Loucy (cell line): ENCODE measurements at regions not wholly inside any gene's neighbourhood (a gene's known extent, or its start where the extent isn't known, plus 50 kb on each side); places are given as distances from the start of the nearest gene placed in this dataset.

Experiments
- H2AFZ ChIP-seq: fragments of 200-600 bp; sonication (generic); 2 replicates; pipeline ENCODE4 v1.6.0; 2016; ENCODE audit warnings: antibody characterized with exemption, mild to moderate bottlenecking, low read length, moderate library complexity
- H3F3A ChIP-seq: fragments of 200-600 bp; 2 replicates; pipeline ENCODE4 v1.6.0; 2016; ENCODE audit warnings: antibody characterized with exemption, low read depth, mild to moderate bottlenecking
- H3K27me3 ChIP-seq: fragments of 200-600 bp; sonication (generic); 2 replicates; pipeline ENCODE4 v1.6.1; 2014; ENCODE audit warnings: low read length, mild to moderate bottlenecking; ENCODE audit not compliant: insufficient read depth, poor library complexity, severe bottlenecking
- H3K36me3 ChIP-seq: fragments of 200-600 bp; sonication (generic); 2 replicates; pipeline ENCODE4 v1.6.1; 2016; ENCODE audit warnings: low read length; ENCODE audit not compliant: insufficient read depth
- H3K4me1 ChIP-seq: fragments of 200-600 bp; sonication (generic); 2 replicates; pipeline ENCODE4 v1.5.1; 2014; ENCODE audit warnings: low read length, mild to moderate bottlenecking; ENCODE audit not compliant: insufficient read depth, poor library complexity, severe bottlenecking
- H3K4me2 ChIP-seq: fragments of 200-600 bp; sonication (generic); 2 replicates; pipeline ENCODE4 v1.6.0; 2014; ENCODE audit warnings: antibody characterized with exemption, low read length, low read depth, mild to moderate bottlenecking; ENCODE audit not compliant: poor library complexity, severe bottlenecking
- H3K4me3 ChIP-seq: fragments of 200-600 bp; sonication (generic); 2 replicates; pipeline ENCODE4 v1.5.1; 2014; ENCODE audit warnings: low read length, mild to moderate bottlenecking, mixed read lengths; ENCODE audit not compliant: poor library complexity, severe bottlenecking
- H3K79me2 ChIP-seq: fragments of 200-600 bp; sonication (generic); 2 replicates; pipeline ENCODE4 v1.6.1; 2014; ENCODE audit warnings: low read length; ENCODE audit not compliant: insufficient read depth
- H3K9ac ChIP-seq: fragments of 200-600 bp; sonication (generic); 2 replicates; pipeline ENCODE4 v1.6.0; 2014; ENCODE audit warnings: mild to moderate bottlenecking, low read depth, low read length, moderate library complexity; ENCODE audit not compliant: poor library complexity, severe bottlenecking
- H3K9me2 ChIP-seq: fragments of 200-600 bp; sonication (generic); replicated peaks from 2 replicates; pipeline ENCODE4 v1.6.1; 2016; ENCODE audit warnings: low read depth, low read length, mixed read lengths
- H3K9me3 ChIP-seq: fragments of 200-600 bp; sonication (generic); 2 replicates; pipeline ENCODE4 v1.6.1; 2014; ENCODE audit warnings: mild to moderate bottlenecking, antibody characterized with exemption, low read length, low read depth; ENCODE audit not compliant: insufficient read depth
- H4K20me1 ChIP-seq: fragments of 200-600 bp; sonication (generic); 2 replicates; pipeline ENCODE4 v1.6.0; 2014; ENCODE audit warnings: antibody characterized with exemption, low read length, mild to moderate bottlenecking; ENCODE audit not compliant: insufficient read depth, poor library complexity, severe bottlenecking
- CTCF ChIP-seq: fragments of 200-600 bp; sonication (generic); conservative IDR thresholded peaks from 2 replicates; pipeline ENCODE4 v1.5.1; 2014; ENCODE audit warnings: mild to moderate bottlenecking, antibody characterized with exemption, low read length
- EZH2phosphoT487 ChIP-seq: fragments of 200-600 bp; IDR thresholded peaks from 2 replicates; pipeline ENCODE4 v1.6.1; 2018; ENCODE audit warnings: antibody characterized with exemption, mild to moderate bottlenecking, moderate library complexity, borderline replicate concordance

- no peaks in the 10 kb centered on the region for H3K4me1 ChIP-seq
- H3F3A ChIP-seq: no peaks in the 10 kb centered on the region
- H3K79me2 ChIP-seq: no peaks in the 10 kb centered on the region
- no peaks in the 10 kb centered on the region for H3K9me2 ChIP-seq
- TF ChIP-seq EZH2phosphoT487 (no peak), CTCF (no peak)
- no peaks in the 10 kb centered on the region for H4K20me1 ChIP-seq
- H2AFZ ChIP-seq: no peak overlapping the region
- no peak overlapping the region for H3K4me3 ChIP-seq
- H3K9ac ChIP-seq: no peak overlapping the region
- H3K9me3 ChIP-seq: no peaks in the 10 kb centered on the region
- no peak overlapping the region for H3K4me2 ChIP-seq
- H3K27me3 ChIP-seq: no peaks in the 10 kb centered on the region
- no peaks in the 10 kb centered on the region for H3K36me3 ChIP-seq
Measured at GRCh38 chrX:40313269-40313668, 215.5 kb upstream of the BCOR start.

DNA sequence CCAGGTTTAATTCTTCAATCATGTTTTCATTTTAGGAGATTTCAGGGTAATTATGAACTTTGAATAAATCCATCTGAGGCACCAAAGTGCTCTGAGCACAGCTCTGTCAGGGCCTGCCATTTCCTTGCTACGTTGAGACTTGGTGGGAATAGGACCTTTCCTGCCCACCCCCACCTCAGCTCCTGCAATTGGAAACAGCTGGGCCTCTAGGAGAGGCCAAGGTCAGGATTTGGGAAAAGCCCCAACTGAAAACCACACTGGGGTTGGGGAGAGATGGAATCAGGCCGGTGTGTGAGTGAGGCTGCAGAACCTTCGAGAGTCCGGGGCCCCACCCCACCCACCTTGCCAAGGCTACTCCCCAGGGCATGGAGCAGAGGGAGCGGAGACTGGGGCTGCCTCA, 212.7 kb upstream of the BCOR start:
- no peaks in the 10 kb centered on the region for H3K9me2 ChIP-seq
- H3K9ac ChIP-seq: no peak overlapping the region
- H3K79me2 ChIP-seq: no peaks in the 10 kb centered on the region
- TF ChIP-seq EZH2phosphoT487 (no peak), CTCF (no peak)
- H3K9me3 ChIP-seq: no peaks in the 10 kb centered on the region
- H3K4me1 ChIP-seq: no peaks in the 10 kb centered on the region
- no peak overlapping the region for H2AFZ ChIP-seq
- no peaks in the 10 kb centered on the region for H3F3A ChIP-seq
- H3K4me2 ChIP-seq: no peak overlapping the region
- no peaks in the 10 kb centered on the region for H3K36me3 ChIP-seq
- no peaks in the 10 kb centered on the region for H4K20me1 ChIP-seq
- no peaks in the 10 kb centered on the region for H3K27me3 ChIP-seq
- H3K4me3 ChIP-seq: no peak overlapping the region

- Histone ChIP-seq H3F3A (no peaks in the 10 kb centered on the region), H3K36me3 (no peaks in the 10 kb centered on the region), H2AFZ (no peak overlapping the region), H3K9me2 (no peaks in the 10 kb centered on the region), H3K27me3 (no peaks in the 10 kb centered on the region), H3K9me3 (no peaks in the 10 kb centered on the region), H3K9ac (no peak overlapping the region), H3K79me2 (no peaks in the 10 kb centered on the region), H3K4me3 (no peak overlapping the region), H4K20me1 (no peaks in the 10 kb centered on the region), H3K4me1 (no peaks in the 10 kb centered on the region), H3K4me2 (no peak overlapping the region)
- TF ChIP-seq EZH2phosphoT487 (no peak), CTCF (no peak)
Measured at GRCh38 chrX:40310016-40310415, 212.3 kb upstream of the BCOR start.
